Parathyroid adenoma (tissue), 2 donors: ENCODE measurements at regions not wholly inside any gene's neighbourhood (a gene's known extent, or its start where the extent isn't known, plus 50 kb on each side); places are given as distances from the start of the nearest gene placed in this dataset.
"Not testable (repeated sequence)": the region's sequence is repeated elsewhere in the genome, so short reads cannot be mapped to it uniquely, and the experiment has no call there.

Experiments
- H2AFZ ChIP-seq: fragments of 300-600 bp; sonication (generic); one replicate; pipeline ENCODE4 v1.7.0; 2017; ENCODE audit warnings: antibody characterized with exemption, mild to moderate bottlenecking
- H3K27ac ChIP-seq: fragments of 300-600 bp; sonication (generic); one replicate; pipeline ENCODE4 v1.7.0; 2017
- H3K27me3 ChIP-seq: fragments of 300-600 bp; sonication (generic); one replicate; pipeline ENCODE4 v1.7.0; 2017; ENCODE audit warnings: low read length; ENCODE audit not compliant: control insufficient read depth, insufficient read depth
- H3K36me3 ChIP-seq: fragments of 300-600 bp; sonication (generic); one replicate; pipeline ENCODE4 v1.7.0; 2017; ENCODE audit warnings: low read length; ENCODE audit not compliant: control insufficient read depth, insufficient read depth
- H3K4me1 ChIP-seq: fragments of 300-600 bp; sonication (generic); one replicate; pipeline ENCODE4 v1.7.0; 2017; ENCODE audit warnings: control low read depth
- H3K4me2 ChIP-seq: fragments of 300-600 bp; sonication (generic); one replicate; pipeline ENCODE4 v1.7.0; 2017; ENCODE audit warnings: low read length
- H3K4me3 ChIP-seq: fragments of 300-600 bp; sonication (generic); one replicate; pipeline ENCODE4 v1.7.0; 2017; ENCODE audit warnings: low read depth, low read length
- H3K79me2 ChIP-seq: fragments of 300-600 bp; sonication (generic); one replicate; pipeline ENCODE4 v1.7.0; 2017; ENCODE audit warnings: control low read depth
- H3K9ac ChIP-seq: fragments of 300-600 bp; sonication (generic); one replicate; pipeline ENCODE4 v1.7.0; 2017; ENCODE audit warnings: mild to moderate bottlenecking
- H3K9me3 ChIP-seq: fragments of 300-600 bp; sonication (generic); one replicate; pipeline ENCODE4 v1.7.0; 2017; ENCODE audit warnings: low read length; ENCODE audit not compliant: control insufficient read depth
- CTCF ChIP-seq: fragments of 300-600 bp; sonication (generic); IDR thresholded peaks from one replicate; pipeline ENCODE4 v1.7.0; 2017; ENCODE audit warnings: antibody characterized with exemption, mild to moderate bottlenecking
- donor health status: primary hyperparathyroidism.

- no peak overlapping the region for H3K27ac ChIP-seq
- no peak overlapping the region for H3K4me2 ChIP-seq
- H3K4me1 ChIP-seq: no peaks in the 10 kb centered on the region
- no peaks in the 10 kb centered on the region for H3K79me2 ChIP-seq
- TF ChIP-seq CTCF: no peak
- no peaks in the 10 kb centered on the region for H3K27me3 ChIP-seq
- H3K36me3 ChIP-seq: no peaks in the 10 kb centered on the region
- no peaks in the 10 kb centered on the region for H3K9me3 ChIP-seq
- no peak overlapping the region for H3K4me3 ChIP-seq
- H3K9ac ChIP-seq: no peak overlapping the region
- H2AFZ ChIP-seq: no peak overlapping the region
Measured at GRCh38 chr3:6467186-6467585, 393.7 kb upstream of the GRM7 start.

- no peaks in the 10 kb centered on the region for H3K27me3 ChIP-seq
- no peaks in the 10 kb centered on the region for H3K9me3 ChIP-seq
- no peak overlapping the region for H3K9ac ChIP-seq
- H3K27ac ChIP-seq: no peak overlapping the region
- no peak overlapping the region for H3K4me3 ChIP-seq
- no peaks in the 10 kb centered on the region for H3K79me2 ChIP-seq
- no peaks in the 10 kb centered on the region for H3K36me3 ChIP-seq
- no peak for TF ChIP-seq CTCF
- no peaks in the 10 kb centered on the region for H3K4me1 ChIP-seq
- no peak overlapping the region for H3K4me2 ChIP-seq
- no peak overlapping the region for H2AFZ ChIP-seq
Measured at GRCh38 chr3:6468589-6468988, 392.3 kb upstream of the GRM7 start.

GRCh38 chr3:6471744-6472143 is 389.2 kb upstream of the GRM7 start:
- Histone ChIP-seq H3K4me2 (no peak overlapping the region), H3K9ac (no peak overlapping the region), H3K36me3 (no peaks in the 10 kb centered on the region), H3K4me3 (no peak overlapping the region), H3K9me3 (no peaks in the 10 kb centered on the region), H3K27me3 (no peaks in the 10 kb centered on the region), H3K4me1 (no peaks in the 10 kb centered on the region), H3K27ac (no peak overlapping the region), H2AFZ (no peak overlapping the region), H3K79me2 (no peaks in the 10 kb centered on the region)
- TF ChIP-seq CTCF: no peak

- H3K27me3 ChIP-seq, H3K9me3 ChIP-seq, H3K4me2 ChIP-seq, H2AFZ ChIP-seq, H3K9ac ChIP-seq, H3K79me2 ChIP-seq, H3K36me3 ChIP-seq, H3K4me3 ChIP-seq, H3K4me1 ChIP-seq, H3K27ac ChIP-seq: not testable (repeated sequence)
Measured at GRCh38 chr3:6490487-6491327, 370.2 kb upstream of the GRM7 start.

- Histone ChIP-seq H3K27me3 (no peaks in the 10 kb centered on the region), H3K4me3 (no peak overlapping the region), H3K4me1 (no peaks in the 10 kb centered on the region), H3K27ac (no peak overlapping the region), H3K4me2 (no peak overlapping the region), H3K9ac (no peak overlapping the region), H2AFZ (no peak overlapping the region), H3K79me2 (no peaks in the 10 kb centered on the region), H3K36me3 (no peaks in the 10 kb centered on the region), H3K9me3 (no peaks in the 10 kb centered on the region)
- no peak for TF ChIP-seq CTCF
Measured at GRCh38 chr3:6491768-6492167, 369.1 kb upstream of the GRM7 start.
